Left colon (tissue), 2 donors: ENCODE measurements at regions not wholly inside any gene's neighbourhood (a gene's known extent, or its start where the extent isn't known, plus 50 kb on each side); places are given as distances from the start of the nearest gene placed in this dataset.

Source experiments
- ATAC-seq: fragments of 200-7000 bp; cut with Tn5 transposase; one replicate; pipeline ENCODE4 v1.9.1; 2020; ENCODE audit warnings: mild to moderate bottlenecking, moderate library complexity
- DNase-seq, 2 donors: peaks; one replicate each; pipeline ENCODE4 v3.0.0-alpha.2; 2020
- intact Hi-C, 2 donors: fragments of 100-400 bp; cut with DNase I in 1 of 2; cut with micrococcal nuclease in 1 of 2; formaldehyde crosslinking; loops; one replicate each; pipeline versions ENCODE4 v1.11.2 to v1.14.0; 2022; cut with DNase I, micrococcal nuclease
- donor health status: DM: no; HTN: no; CAD: no.
- donor health status: DM: yes; HTN: yes; CAD: no.

GRCh38 chr21:25391777-25392176, 215.5 kb downstream of the MRPL39 start:
- DNase-seq = no peak
- no peak for ATAC-seq
- intact Hi-C loops = no loop called here

GRCh38 chr21:25390701-25391100, 216.6 kb downstream of the MRPL39 start:
- intact Hi-C loops = no loop called here
- ATAC-seq = no peak
- DNase-seq = no peak

GRCh38 chr21:25387665-25388064, 219.6 kb downstream of the MRPL39 start:
- intact Hi-C loops = loop anchor here in 1 of 2 donors (10.0 kb wide), 1 partner anchor 483 kb away; no protein-coding TSS in a partner anchor
- no peak for ATAC-seq
- no peak for DNase-seq

- DNase-seq = peak in 1 of 2 donors; percentile 10
- intact Hi-C loops = loop anchor here in 1 of 2 donors (10.0 kb wide), 1 partner anchor 481 kb away; no protein-coding TSS in a partner anchor
- peak; percentile 54 for ATAC-seq
Observed at GRCh38 chr21:25385911-25386474, 221.3 kb downstream of the MRPL39 start.

- ATAC-seq (no peak), DNase-seq (no peak)
- intact Hi-C loops = loop anchor here in 1 of 2 donors (10.0 kb wide), 1 partner anchor 481 kb away; no protein-coding TSS in a partner anchor
Observed at GRCh38 chr21:25385341-25385740, 221.9 kb downstream of the MRPL39 start.

GRCh38 chr21:25384782-25385181, 222.5 kb downstream of the MRPL39 start:
- intact Hi-C loops = loop anchor here in 1 of 2 donors (10.0 kb wide), 1 partner anchor 480 kb away; no protein-coding TSS in a partner anchor
- no peak for DNase-seq

GRCh38 chr21:25383545-25383944, 223.7 kb downstream of the MRPL39 start:
- intact Hi-C loops = loop anchor here in 1 of 2 donors (10.0 kb wide), 1 partner anchor 479 kb away; no protein-coding TSS in a partner anchor
- ATAC-seq = no peak
- DNase-seq = no peak

More at GRCh38 chr21:25384782-25385181, 222.5 kb downstream of the MRPL39 start:
- no peak for ATAC-seq

- intact Hi-C loops = loop anchor here in 1 of 2 donors (10.0 kb wide), 1 partner anchor 477 kb away; no protein-coding TSS in a partner anchor
- no peak for ATAC-seq
- DNase-seq = no peak
Observed at GRCh38 chr21:25381936-25382452, 225.3 kb downstream of the MRPL39 start.

GRCh38 chr21:25375675-25376074, 231.6 kb downstream of the MRPL39 start:
- DNase-seq (no peak), ATAC-seq (no peak)
- intact Hi-C loops = no loop called here

GRCh38 chr21:25373126-25374082, 233.9 kb downstream of the MRPL39 start:
- intact Hi-C loops = no loop called here
- no peak for ATAC-seq
- no peak for DNase-seq

GRCh38 chr21:25371841-25372425, 235.3 kb downstream of the MRPL39 start:
- no peak for DNase-seq
- no peak for ATAC-seq
- intact Hi-C loops = no loop called here

GRCh38 chr21:25370311-25370744, 237.0 kb downstream of the MRPL39 start:
- ATAC-seq (no peak), DNase-seq (no peak)
- intact Hi-C loops = no loop called here

GRCh38 chr21:25369524-25370300, 237.6 kb downstream of the MRPL39 start:
- no peak for ATAC-seq
- no peak for DNase-seq
- intact Hi-C loops = no loop called here

GRCh38 chr21:25368531-25368930, 238.8 kb downstream of the MRPL39 start:
- intact Hi-C loops = no loop called here
- no peak for ATAC-seq
- no peak for DNase-seq

GRCh38 chr21:25366116-25366515, 241.2 kb downstream of the MRPL39 start:
- ATAC-seq (no peak), DNase-seq (no peak)
- intact Hi-C loops = no loop called here

GRCh38 chr21:25362375-25363267, 244.7 kb downstream of the MRPL39 start:
- intact Hi-C loops = no loop called here
- DNase-seq (no peak), ATAC-seq (no peak)

GRCh38 chr21:25361765-25362164, 245.5 kb downstream of the MRPL39 start:
- intact Hi-C loops = no loop called here
- ATAC-seq (no peak), DNase-seq (no peak)
